IMR-90 (cell line): ENCODE measurements at regions not wholly inside any gene's neighbourhood (a gene's known extent, or its start where the extent isn't known, plus 50 kb on each side); places are given as distances from the start of the nearest gene placed in this dataset.

Experiments
- ATAC-seq: fragments of 200-7000 bp; cut with Tn5 transposase; 2 replicates; pipeline ENCODE4 v1.9.1; 2020; ENCODE audit warnings: low read depth, mild to moderate bottlenecking, moderate library complexity
- BruUV-seq: library from RNA; stranded (reverse); fragments of 400-500 nt; replicated peaks from 2 replicates; lab custom pipeline; 2021; lab: Mats Ljungman, UMichigan
- CTCF ChIA-PET: fragments of 300-600 bp; formaldehyde crosslinking; extraction: SDS; loops from one replicate; lab custom pipeline; 2021; ENCODE audit warnings: antibody characterized with exemption; lab: Yijun Ruan, JAX
- POLR2A ChIA-PET: fragments of 300-600 bp; sonication (Branson Sonifier 250); formaldehyde crosslinking; loops from one replicate; lab custom pipeline; 2022; ENCODE audit warnings: antibody characterized with exemption; ENCODE audit not compliant: unreplicated experiment; lab: Charles Lee
- DNase-seq: peaks from one replicate; pipeline ENCODE4 v3.0.0; 2013
- H2AFZ ChIP-seq: replicated peaks from 2 replicates; pipeline ENCODE3; 2013; ENCODE audit warnings: low read length, mild to moderate bottlenecking; ENCODE audit not compliant: poor library complexity
- H2AK5ac ChIP-seq: 2 replicates; pipeline ENCODE4 v1.6.1; 2013; ENCODE audit warnings: low read depth, low read length, inconsistent platforms
- H2AK9ac ChIP-seq: replicated peaks from 2 replicates; pipeline ENCODE3; 2013; ENCODE audit warnings: mild to moderate bottlenecking, low read depth, low read length, moderate library complexity; ENCODE audit not compliant: poor library complexity
- H2BK120ac ChIP-seq: 2 replicates; pipeline ENCODE4 v1.6.1; 2013; ENCODE audit warnings: low read depth, low read length, inconsistent platforms
- H2BK15ac ChIP-seq: 3 replicates; pipeline ENCODE4 v1.6.1; 2013; ENCODE audit warnings: low read depth, low read length, inconsistent platforms
- H2BK20ac ChIP-seq: 2 replicates; pipeline ENCODE4 v1.6.1; 2013; ENCODE audit warnings: low read depth, mild to moderate bottlenecking, inconsistent platforms, low read length, moderate library complexity
- H2BK5ac ChIP-seq: 2 replicates; pipeline ENCODE4 v1.6.1; 2013; ENCODE audit warnings: mild to moderate bottlenecking, low read depth, low read length, inconsistent platforms; ENCODE audit not compliant: poor library complexity, severe bottlenecking
- H3K14ac ChIP-seq: replicated peaks from 2 replicates; pipeline ENCODE4 v1.6.1; 2013; ENCODE audit warnings: low read depth, low read length, inconsistent platforms
- H3K18ac ChIP-seq: 2 replicates; pipeline ENCODE4 v1.6.1; 2013; ENCODE audit warnings: low read depth, low read length, control low read depth
- H3K23ac ChIP-seq: 2 replicates; pipeline ENCODE4 v1.6.1; 2013; ENCODE audit warnings: low read depth, low read length, inconsistent platforms
- H3K27ac ChIP-seq: 2 replicates; pipeline ENCODE4 v1.5.1; 2013; ENCODE audit warnings: mild to moderate bottlenecking, control low read depth, low read length; ENCODE audit not compliant: insufficient read depth
- H3K27me3 ChIP-seq: 2 replicates; pipeline ENCODE4 v1.6.1; 2013; ENCODE audit warnings: low read length; ENCODE audit not compliant: control insufficient read depth, insufficient read depth
- H3K36me3 ChIP-seq: 2 replicates; pipeline ENCODE4 v1.6.1; 2013; ENCODE audit warnings: low read length, mixed read lengths; ENCODE audit not compliant: control insufficient read depth, insufficient read depth
- H3K4ac ChIP-seq: 2 replicates; pipeline ENCODE4 v1.6.1; 2013; ENCODE audit warnings: low read depth, low read length, inconsistent platforms
- H3K4me1 ChIP-seq: 2 replicates; pipeline ENCODE4 v1.6.1; 2013; ENCODE audit warnings: low read length, mixed read lengths; ENCODE audit not compliant: control insufficient read depth, insufficient read depth
- H3K4me2 ChIP-seq: 2 replicates; pipeline ENCODE4 v1.6.1; 2013; ENCODE audit warnings: low read depth, mild to moderate bottlenecking, control low read depth, low read length, moderate library complexity
- H3K4me3 ChIP-seq: 2 replicates; pipeline ENCODE4 v1.5.1; 2013; ENCODE audit warnings: low read depth, mild to moderate bottlenecking, control low read depth, low read length, moderate library complexity; ENCODE audit not compliant: insufficient read depth
- H3K56ac ChIP-seq: 2 replicates; pipeline ENCODE4 v1.6.1; 2013; ENCODE audit warnings: low read length, inconsistent platforms; ENCODE audit not compliant: insufficient read depth; ENCODE audit errors: extremely low read depth
- H3K79me1 ChIP-seq, 2 experiments: 2 replicates each; pipeline ENCODE4 v1.6.1; 2013; ENCODE audit warnings: low read length in 2 of 2, inconsistent platforms in 1 of 2, low read depth in 1 of 2
- H3K9ac ChIP-seq: 2 replicates; pipeline ENCODE4 v1.6.1; 2013; ENCODE audit warnings: low read depth, low read length, control low read depth
- H3K9me1 ChIP-seq: 2 replicates; pipeline ENCODE4 v1.6.1; 2013; ENCODE audit warnings: low read length, inconsistent platforms; ENCODE audit not compliant: insufficient read depth
- H3K9me3 ChIP-seq: 2 replicates; pipeline ENCODE4 v1.6.1; 2013; ENCODE audit warnings: low read length; ENCODE audit not compliant: control insufficient read depth, insufficient read depth
- H4K20me1 ChIP-seq: 2 replicates; pipeline ENCODE4 v1.6.1; 2013; ENCODE audit warnings: low read length, inconsistent platforms; ENCODE audit not compliant: insufficient read depth
- H4K5ac ChIP-seq: 2 replicates; pipeline ENCODE4 v1.6.1; 2013; ENCODE audit warnings: mild to moderate bottlenecking, low read depth, low read length, control low read depth
- H4K8ac ChIP-seq, 2 experiments: 2 replicates each; pipeline ENCODE4 v1.6.1; 2013; ENCODE audit warnings: low read depth in 2 of 2, low read length in 2 of 2, control low read depth in 1 of 2, inconsistent platforms in 1 of 2
- H4K91ac ChIP-seq: 2 replicates; pipeline ENCODE4 v1.6.1; 2013; ENCODE audit warnings: low read depth, low read length, inconsistent platforms; ENCODE audit not compliant: insufficient read depth
- BHLHE40 ChIP-seq: fragments of 150-350 bp; IDR thresholded peaks from 2 replicates; pipeline ENCODE4 v1.6.1; 2016; ENCODE audit warnings: mild to moderate bottlenecking, low read depth, low read length
- CEBPB ChIP-seq: IDR thresholded peaks from 2 replicates; pipeline ENCODE4 v1.6.1; 2012; ENCODE audit warnings: low read depth, low read length, improper control_type of control experiment
- CHD1 ChIP-seq: IDR thresholded peaks from 2 replicates; pipeline ENCODE4 v1.6.1; 2012; ENCODE audit warnings: low read depth, low read length, improper control_type of control experiment
- ELK1 ChIP-seq: fragments of 150-350 bp; IDR thresholded peaks from 2 replicates; pipeline ENCODE4 v1.6.1; 2016; ENCODE audit warnings: low read depth, mild to moderate bottlenecking, low read length, moderate library complexity, borderline replicate concordance
- FOS ChIP-seq: fragments of 150-350 bp; IDR thresholded peaks from 2 replicates; pipeline ENCODE4 v1.6.1; 2016; ENCODE audit warnings: low read depth, low read length
- MAFK ChIP-seq: IDR thresholded peaks from 2 replicates; pipeline ENCODE4 v1.6.1; 2012; ENCODE audit warnings: low read depth, low read length, improper control_type of control experiment
- MAZ ChIP-seq: IDR thresholded peaks from 2 replicates; pipeline ENCODE4 v1.6.1; 2012; ENCODE audit warnings: low read depth, mild to moderate bottlenecking, low read length, improper control_type of control experiment, moderate library complexity, borderline replicate concordance
- MXI1 ChIP-seq: IDR thresholded peaks from 2 replicates; pipeline ENCODE4 v1.6.1; 2012; ENCODE audit warnings: low read depth, mild to moderate bottlenecking, low read length, moderate library complexity, borderline replicate concordance
- NFE2L2 ChIP-seq: fragments of 150-350 bp; IDR thresholded peaks from 2 replicates; pipeline ENCODE4 v1.6.1; 2016; ENCODE audit warnings: low read depth, mild to moderate bottlenecking, low read length
- POLR2A ChIP-seq: IDR thresholded peaks from 2 replicates; pipeline ENCODE4 v1.6.1; 2012; ENCODE audit warnings: mild to moderate bottlenecking, low read depth, low read length
- RAD21 ChIP-seq: IDR thresholded peaks from 2 replicates; pipeline ENCODE4 v1.6.1; 2012; ENCODE audit warnings: low read length, improper control_type of control experiment
- RCOR1 ChIP-seq: IDR thresholded peaks from 2 replicates; pipeline ENCODE4 v1.6.1; 2012; ENCODE audit warnings: mild to moderate bottlenecking, low read length, improper control_type of control experiment; ENCODE audit not compliant: insufficient replicate concordance
- RFX5 ChIP-seq: IDR thresholded peaks from 2 replicates; pipeline ENCODE4 v1.8.0; 2012; ENCODE audit warnings: low read depth, mild to moderate bottlenecking, low read length, moderate library complexity
- SMC3 ChIP-seq: fragments of 150-350 bp; IDR thresholded peaks from 2 replicates; pipeline ENCODE4 v1.6.1; 2016; ENCODE audit warnings: low read depth, mild to moderate bottlenecking, antibody characterized with exemption, low read length, moderate library complexity
- USF2 ChIP-seq: fragments of 150-350 bp; IDR thresholded peaks from 2 replicates; pipeline ENCODE4 v1.6.1; 2017; ENCODE audit warnings: mild to moderate bottlenecking, antibody characterized with exemption, low read length, low read depth
- WGBS, 2 experiments: methylation state at CpG; one replicate each; pipeline versions ENCODE4 v1.1.5 to v1.1.7; 2013; ENCODE audit warnings: missing lambda C conversion rate in 2 of 2; ENCODE audit not compliant: insufficient read length in 1 of 2; ENCODE audit errors: extremely low coverage in 2 of 2; 5-methylcytosine and 5-hydroxymethylcytosine counted together
- dilution Hi-C: fragments of 300-500 bp; cut with HindIII; formaldehyde crosslinking; loops from one replicate; pipeline ENCODE4 v1.14.3; 2018; ENCODE audit warnings: low sequenced_read_pairs; ENCODE audit not compliant: unreplicated experiment
- in situ Hi-C: fragments of 300-500 bp; cut with MboI; formaldehyde crosslinking; loops from 3 replicates; pipeline ENCODE4 v1.14.3; 2019; ENCODE audit warnings: low sequenced_read_pairs, inconsistent platforms, mixed read lengths
- intact Hi-C: fragments of 100-400 bp; cut with micrococcal nuclease; formaldehyde crosslinking; loops from 2 replicates; pipeline ENCODE4 v1.10.0; 2022
- TF ChIP-seq, protein P1 (sequence below): conservative IDR thresholded peaks from 2 replicates; pipeline ENCODE4 v1.5.1; 2012; ENCODE audit warnings: mild to moderate bottlenecking, low read depth, low read length, improper control_type of control experiment

DNA sequence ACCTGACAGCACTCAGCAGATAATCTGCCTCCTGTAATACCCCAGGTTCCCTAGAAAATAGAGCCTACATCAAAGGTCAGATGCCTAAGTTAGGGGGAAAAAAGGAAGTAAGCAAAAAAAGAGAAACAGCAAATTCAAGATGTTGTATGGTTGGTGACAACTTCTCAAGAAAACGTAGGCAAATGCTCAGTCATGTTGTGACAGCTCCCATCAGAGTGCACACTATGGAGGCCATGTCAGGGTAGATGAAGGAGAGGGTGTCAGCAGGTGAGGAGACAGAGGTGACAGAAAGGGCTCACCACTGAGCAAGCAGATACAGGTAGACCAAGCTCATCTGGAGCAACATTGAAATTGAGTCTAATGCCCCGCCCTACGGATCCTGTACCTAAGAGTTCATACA, 356.8 kb upstream of the BRINP1 start:
- Histone ChIP-seq H4K8ac (no peak overlapping the region), H3K27ac (no peak overlapping the region), H3K79me1 (no peaks in the 10 kb centered on the region), H3K56ac (no peak overlapping the region), H3K4me2 (no peak overlapping the region), H3K9me3 (peaks cover 10% of the 10 kb centered on the region), H3K27me3 (no peaks in the 10 kb centered on the region), H3K9ac (no peak overlapping the region), H3K18ac (no peak overlapping the region), H3K14ac (no peak overlapping the region), H2AK5ac (no peak overlapping the region), H4K5ac (no peak overlapping the region), H3K36me3 (no peaks in the 10 kb centered on the region), H3K4me3 (no peak overlapping the region), H3K4ac (no peak overlapping the region), H4K91ac (no peak overlapping the region), H3K4me1 (no peaks in the 10 kb centered on the region), H2AK9ac (no peak overlapping the region), H3K23ac (no peak overlapping the region), H2BK5ac (no peak overlapping the region), H2AFZ (no peak overlapping the region), H2BK120ac (no peak overlapping the region), H4K20me1 (no peaks in the 10 kb centered on the region), H2BK20ac (no peak overlapping the region), H3K9me1 (no peaks in the 10 kb centered on the region), H2BK15ac (no peak overlapping the region)
- BruUV-seq, result no TSS peak
- in situ Hi-C loops, result no loop called here
- dilution Hi-C loops, result no loop called here
- DNase-seq, result no peak
- no peak for TF ChIP-seq RFX5
- TF ChIP-seq ELK1, result no peak
- no peak for TF ChIP-seq MAZ
- TF ChIP-seq, protein P1, sequence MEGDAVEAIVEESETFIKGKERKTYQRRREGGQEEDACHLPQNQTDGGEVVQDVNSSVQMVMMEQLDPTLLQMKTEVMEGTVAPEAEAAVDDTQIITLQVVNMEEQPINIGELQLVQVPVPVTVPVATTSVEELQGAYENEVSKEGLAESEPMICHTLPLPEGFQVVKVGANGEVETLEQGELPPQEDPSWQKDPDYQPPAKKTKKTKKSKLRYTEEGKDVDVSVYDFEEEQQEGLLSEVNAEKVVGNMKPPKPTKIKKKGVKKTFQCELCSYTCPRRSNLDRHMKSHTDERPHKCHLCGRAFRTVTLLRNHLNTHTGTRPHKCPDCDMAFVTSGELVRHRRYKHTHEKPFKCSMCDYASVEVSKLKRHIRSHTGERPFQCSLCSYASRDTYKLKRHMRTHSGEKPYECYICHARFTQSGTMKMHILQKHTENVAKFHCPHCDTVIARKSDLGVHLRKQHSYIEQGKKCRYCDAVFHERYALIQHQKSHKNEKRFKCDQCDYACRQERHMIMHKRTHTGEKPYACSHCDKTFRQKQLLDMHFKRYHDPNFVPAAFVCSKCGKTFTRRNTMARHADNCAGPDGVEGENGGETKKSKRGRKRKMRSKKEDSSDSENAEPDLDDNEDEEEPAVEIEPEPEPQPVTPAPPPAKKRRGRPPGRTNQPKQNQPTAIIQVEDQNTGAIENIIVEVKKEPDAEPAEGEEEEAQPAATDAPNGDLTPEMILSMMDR, result no peak
- no peak for TF ChIP-seq MXI1
- no peak for TF ChIP-seq BHLHE40
- TF ChIP-seq SMC3, result no peak
- no peak for TF ChIP-seq RAD21
- no peak for TF ChIP-seq CEBPB
- TF ChIP-seq FOS, result no peak
- TF ChIP-seq MAFK, result no peak
- TF ChIP-seq POLR2A, result no peak
- TF ChIP-seq RCOR1, result no peak
- TF ChIP-seq NFE2L2, result no peak
- TF ChIP-seq USF2, result no peak
- TF ChIP-seq CHD1, result no peak
- ChIA-PET POLR2A (no interaction called here), CTCF (no interaction called here)
- intact Hi-C loops, result no loop called here
- 14% methylated on average over 1 of the region's 3 CpGs; no CpG with 5 or more reads in 1 of the 2 experiments for WGBS, 2 experiments
- ATAC-seq, result no peak
